ENCODE measurements at regions not wholly inside any gene's neighbourhood (a gene's known extent, or its start where the extent isn't known, plus 50 kb on each side); places are given as distances from the start of the nearest gene placed in this dataset.

DNA sequence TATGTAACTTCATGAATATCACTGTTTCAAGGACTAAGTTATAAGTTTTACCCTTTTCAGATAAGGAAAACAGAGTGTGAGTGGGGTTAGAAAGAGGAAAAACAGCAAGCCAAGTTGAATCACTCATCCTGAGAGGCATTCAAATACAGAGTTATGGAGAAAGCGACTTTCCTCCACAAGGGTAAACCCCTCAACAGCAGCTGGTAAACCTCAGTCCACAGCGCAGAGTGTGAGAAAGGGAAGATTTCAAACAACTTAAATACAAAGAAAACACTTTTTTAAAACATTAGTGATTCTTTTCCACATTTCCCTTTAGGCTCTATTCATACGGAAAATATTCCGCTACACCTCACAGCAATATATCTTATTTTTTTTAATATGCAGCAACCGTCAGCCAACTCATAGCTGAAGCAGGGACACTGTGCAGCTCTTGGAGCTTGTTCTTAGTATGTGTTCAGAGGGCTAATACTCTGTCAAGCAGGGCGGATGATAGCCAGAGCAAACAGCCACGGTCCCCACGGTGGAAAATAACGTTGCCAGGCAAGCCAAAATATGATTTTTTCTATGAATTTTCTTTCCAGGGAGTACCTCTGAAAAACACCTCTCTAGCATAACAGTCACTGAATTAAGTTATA lies 488.9 kb upstream of the FAT1 start:
- TF ChIP-seq EP300 (IDR thresholded peaks at IDR 0.05; ENCODE audit: borderline replicate concordance) (no peak), TEAD4 (IDR thresholded peaks at IDR 0.05) (no peak), TAF1 (IDR thresholded peaks at IDR 0.05; ENCODE audit: low read depth) (no peak), RAD21 (IDR thresholded peaks at IDR 0.05; ENCODE audit: low read depth) (no peak)
- TF ChIP-seq, protein P1, sequence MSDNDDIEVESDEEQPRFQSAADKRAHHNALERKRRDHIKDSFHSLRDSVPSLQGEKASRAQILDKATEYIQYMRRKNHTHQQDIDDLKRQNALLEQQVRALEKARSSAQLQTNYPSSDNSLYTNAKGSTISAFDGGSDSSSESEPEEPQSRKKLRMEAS (IDR thresholded peaks at IDR 0.05): no peak
- TF ChIP-seq, protein P2, sequence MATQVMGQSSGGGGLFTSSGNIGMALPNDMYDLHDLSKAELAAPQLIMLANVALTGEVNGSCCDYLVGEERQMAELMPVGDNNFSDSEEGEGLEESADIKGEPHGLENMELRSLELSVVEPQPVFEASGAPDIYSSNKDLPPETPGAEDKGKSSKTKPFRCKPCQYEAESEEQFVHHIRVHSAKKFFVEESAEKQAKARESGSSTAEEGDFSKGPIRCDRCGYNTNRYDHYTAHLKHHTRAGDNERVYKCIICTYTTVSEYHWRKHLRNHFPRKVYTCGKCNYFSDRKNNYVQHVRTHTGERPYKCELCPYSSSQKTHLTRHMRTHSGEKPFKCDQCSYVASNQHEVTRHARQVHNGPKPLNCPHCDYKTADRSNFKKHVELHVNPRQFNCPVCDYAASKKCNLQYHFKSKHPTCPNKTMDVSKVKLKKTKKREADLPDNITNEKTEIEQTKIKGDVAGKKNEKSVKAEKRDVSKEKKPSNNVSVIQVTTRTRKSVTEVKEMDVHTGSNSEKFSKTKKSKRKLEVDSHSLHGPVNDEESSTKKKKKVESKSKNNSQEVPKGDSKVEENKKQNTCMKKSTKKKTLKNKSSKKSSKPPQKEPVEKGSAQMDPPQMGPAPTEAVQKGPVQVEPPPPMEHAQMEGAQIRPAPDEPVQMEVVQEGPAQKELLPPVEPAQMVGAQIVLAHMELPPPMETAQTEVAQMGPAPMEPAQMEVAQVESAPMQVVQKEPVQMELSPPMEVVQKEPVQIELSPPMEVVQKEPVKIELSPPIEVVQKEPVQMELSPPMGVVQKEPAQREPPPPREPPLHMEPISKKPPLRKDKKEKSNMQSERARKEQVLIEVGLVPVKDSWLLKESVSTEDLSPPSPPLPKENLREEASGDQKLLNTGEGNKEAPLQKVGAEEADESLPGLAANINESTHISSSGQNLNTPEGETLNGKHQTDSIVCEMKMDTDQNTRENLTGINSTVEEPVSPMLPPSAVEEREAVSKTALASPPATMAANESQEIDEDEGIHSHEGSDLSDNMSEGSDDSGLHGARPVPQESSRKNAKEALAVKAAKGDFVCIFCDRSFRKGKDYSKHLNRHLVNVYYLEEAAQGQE (IDR thresholded peaks at IDR 0.05; ENCODE audit: low read depth): no peak

Measured in Ishikawa (cell line).